ENCODE measurements at regions not wholly inside any gene's neighbourhood (a gene's known extent, or its start where the extent isn't known, plus 50 kb on each side); places are given as distances from the start of the nearest gene placed in this dataset.

GRCh38 chr11:80814813-80815212 is 1374.0 kb upstream of the TENM4 start:
- no peaks in the 10 kb centered on the region for H3K27me3 ChIP-seq (ENCODE audit: insufficient read depth, insufficient read length)
- no peak overlapping the region for H3K9ac ChIP-seq (ENCODE audit: insufficient read length, low read depth)
- no peaks in the 10 kb centered on the region for H3K9me3 ChIP-seq (ENCODE audit: insufficient read depth, low read length)
- no peak overlapping the region for H3K4me3 ChIP-seq (ENCODE audit: insufficient read length, low read depth)
- DNase-seq (ENCODE audit: low read depth, low spot score): no peak
- no peaks in the 10 kb centered on the region for H3K4me1 ChIP-seq (ENCODE audit: insufficient read depth, insufficient read length)
- TF ChIP-seq YY1 (IDR thresholded peaks at IDR 0.05; ENCODE audit: insufficient read depth, insufficient read length) (no peak), SUZ12 (IDR thresholded peaks at IDR 0.05; ENCODE audit: extremely low read depth, insufficient read depth, insufficient read length) (no peak), ZNF274 (IDR thresholded peaks at IDR 0.05; ENCODE audit: low read depth, low read length) (no peak)
- no peaks in the 10 kb centered on the region for H3K36me3 ChIP-seq (ENCODE audit: insufficient read depth, insufficient read length, low read length)

GRCh38 chr11:80810695-80811094 is 1369.9 kb upstream of the TENM4 start:
- Histone ChIP-seq H3K36me3 (ENCODE audit: insufficient read depth, insufficient read length, low read length) (no peaks in the 10 kb centered on the region), H3K4me3 (ENCODE audit: insufficient read length, low read depth) (no peak overlapping the region), H3K27me3 (ENCODE audit: insufficient read depth, insufficient read length) (no peaks in the 10 kb centered on the region), H3K9me3 (ENCODE audit: insufficient read depth, low read length) (no peaks in the 10 kb centered on the region), H3K9ac (ENCODE audit: insufficient read length, low read depth) (no peak overlapping the region), H3K4me1 (ENCODE audit: insufficient read depth, insufficient read length) (no peaks in the 10 kb centered on the region)
- no peak for DNase-seq (ENCODE audit: low read depth, low spot score)
- TF ChIP-seq YY1 (IDR thresholded peaks at IDR 0.05; ENCODE audit: insufficient read depth, insufficient read length): no peak
- no peak for TF ChIP-seq SUZ12 (IDR thresholded peaks at IDR 0.05; ENCODE audit: extremely low read depth, insufficient read depth, insufficient read length)
- TF ChIP-seq ZNF274 (IDR thresholded peaks at IDR 0.05; ENCODE audit: low read depth, low read length): no peak

- no peak for DNase-seq (ENCODE audit: low read depth, low spot score)
- Histone ChIP-seq H3K4me3 (ENCODE audit: insufficient read length, low read depth) (no peak overlapping the region), H3K27me3 (ENCODE audit: insufficient read depth, insufficient read length) (no peaks in the 10 kb centered on the region), H3K9ac (ENCODE audit: insufficient read length, low read depth) (no peak overlapping the region), H3K9me3 (ENCODE audit: insufficient read depth, low read length) (no peaks in the 10 kb centered on the region), H3K4me1 (ENCODE audit: insufficient read depth, insufficient read length) (no peaks in the 10 kb centered on the region), H3K36me3 (ENCODE audit: insufficient read depth, insufficient read length, low read length) (no peaks in the 10 kb centered on the region)
- TF ChIP-seq SUZ12 (IDR thresholded peaks at IDR 0.05; ENCODE audit: extremely low read depth, insufficient read depth, insufficient read length) (no peak), ZNF274 (IDR thresholded peaks at IDR 0.05; ENCODE audit: low read depth, low read length) (no peak), YY1 (IDR thresholded peaks at IDR 0.05; ENCODE audit: insufficient read depth, insufficient read length) (no peak)
These were observed 1357.3 kb upstream of the TENM4 start for GRCh38 chr11:80798174-80798573.

- H3K27me3 ChIP-seq (ENCODE audit: insufficient read depth, insufficient read length): no peaks in the 10 kb centered on the region
- H3K4me3 ChIP-seq (ENCODE audit: insufficient read length, low read depth): no peak overlapping the region
- no peak overlapping the region for H3K9ac ChIP-seq (ENCODE audit: insufficient read length, low read depth)
- DNase-seq (ENCODE audit: low read depth, low spot score): no peak
- no peaks in the 10 kb centered on the region for H3K36me3 ChIP-seq (ENCODE audit: insufficient read depth, insufficient read length, low read length)
- H3K4me1 ChIP-seq (ENCODE audit: insufficient read depth, insufficient read length): no peaks in the 10 kb centered on the region
- H3K9me3 ChIP-seq (ENCODE audit: insufficient read depth, low read length): no peaks in the 10 kb centered on the region
- no peak for TF ChIP-seq ZNF274 (IDR thresholded peaks at IDR 0.05; ENCODE audit: low read depth, low read length)
- TF ChIP-seq YY1 (IDR thresholded peaks at IDR 0.05; ENCODE audit: insufficient read depth, insufficient read length): no peak
- no peak for TF ChIP-seq SUZ12 (IDR thresholded peaks at IDR 0.05; ENCODE audit: extremely low read depth, insufficient read depth, insufficient read length)
These were observed 1342.7 kb upstream of the TENM4 start for GRCh38 chr11:80783561-80783960.

GRCh38 chr11:80782135-80782885 is 1341.5 kb upstream of the TENM4 start:
- Histone ChIP-seq H3K27me3 (ENCODE audit: insufficient read depth, insufficient read length) (no peaks in the 10 kb centered on the region), H3K36me3 (ENCODE audit: insufficient read depth, insufficient read length, low read length) (no peaks in the 10 kb centered on the region), H3K4me3 (ENCODE audit: insufficient read length, low read depth) (no peak overlapping the region), H3K9ac (ENCODE audit: insufficient read length, low read depth) (no peak overlapping the region), H3K9me3 (ENCODE audit: insufficient read depth, low read length) (no peaks in the 10 kb centered on the region), H3K4me1 (ENCODE audit: insufficient read depth, insufficient read length) (no peaks in the 10 kb centered on the region)
- TF ChIP-seq ZNF274 (IDR thresholded peaks at IDR 0.05; ENCODE audit: low read depth, low read length) (no peak), YY1 (IDR thresholded peaks at IDR 0.05; ENCODE audit: insufficient read depth, insufficient read length) (no peak), SUZ12 (IDR thresholded peaks at IDR 0.05; ENCODE audit: extremely low read depth, insufficient read depth, insufficient read length) (no peak)
- DNase-seq (ENCODE audit: low read depth, low spot score): no peak

- TF ChIP-seq YY1 (IDR thresholded peaks at IDR 0.05; ENCODE audit: insufficient read depth, insufficient read length): no peak
- no peak for TF ChIP-seq ZNF274 (IDR thresholded peaks at IDR 0.05; ENCODE audit: low read depth, low read length)
- no peak for TF ChIP-seq SUZ12 (IDR thresholded peaks at IDR 0.05; ENCODE audit: extremely low read depth, insufficient read depth, insufficient read length)
- H3K4me1 ChIP-seq (ENCODE audit: insufficient read depth, insufficient read length): no peaks in the 10 kb centered on the region
- H3K27me3 ChIP-seq (ENCODE audit: insufficient read depth, insufficient read length): no peaks in the 10 kb centered on the region
- no peak overlapping the region for H3K9ac ChIP-seq (ENCODE audit: insufficient read length, low read depth)
- no peak for DNase-seq (ENCODE audit: low read depth, low spot score)
- H3K9me3 ChIP-seq (ENCODE audit: insufficient read depth, low read length): no peaks in the 10 kb centered on the region
- no peak overlapping the region for H3K4me3 ChIP-seq (ENCODE audit: insufficient read length, low read depth)
- H3K36me3 ChIP-seq (ENCODE audit: insufficient read depth, insufficient read length, low read length): no peaks in the 10 kb centered on the region
These were observed 1339.2 kb upstream of the TENM4 start for GRCh38 chr11:80779905-80780605.

- TF ChIP-seq ZNF274 (IDR thresholded peaks at IDR 0.05; ENCODE audit: low read depth, low read length) (no peak), SUZ12 (IDR thresholded peaks at IDR 0.05; ENCODE audit: extremely low read depth, insufficient read depth, insufficient read length) (no peak), YY1 (IDR thresholded peaks at IDR 0.05; ENCODE audit: insufficient read depth, insufficient read length) (no peak)
- no peaks in the 10 kb centered on the region for H3K9me3 ChIP-seq (ENCODE audit: insufficient read depth, low read length)
- no peak overlapping the region for H3K9ac ChIP-seq (ENCODE audit: insufficient read length, low read depth)
- H3K27me3 ChIP-seq (ENCODE audit: insufficient read depth, insufficient read length): no peaks in the 10 kb centered on the region
- no peak overlapping the region for H3K4me3 ChIP-seq (ENCODE audit: insufficient read length, low read depth)
- H3K4me1 ChIP-seq (ENCODE audit: insufficient read depth, insufficient read length): no peaks in the 10 kb centered on the region
- DNase-seq (ENCODE audit: low read depth, low spot score): no peak
- no peaks in the 10 kb centered on the region for H3K36me3 ChIP-seq (ENCODE audit: insufficient read depth, insufficient read length, low read length)
These were observed 1338.1 kb upstream of the TENM4 start for GRCh38 chr11:80778941-80779340.
